Esophagus (tissue), 2 donors: ENCODE measurements at regions not wholly inside any gene's neighbourhood (a gene's known extent, or its start where the extent isn't known, plus 50 kb on each side); places are given as distances from the start of the nearest gene placed in this dataset.
"Not testable (repeated sequence)": the region's sequence is repeated elsewhere in the genome, so short reads cannot be mapped to it uniquely, and the experiment has no call there.

Experiments used
- H3K27ac ChIP-seq, 2 donors: one replicate each; pipeline ENCODE4 v1.5.1; 2013; ENCODE audit warnings: low read depth in 2 of 2, mild to moderate bottlenecking in 2 of 2, inconsistent platforms in 1 of 2, low read length in 1 of 2, moderate library complexity in 1 of 2
- H3K27me3 ChIP-seq, 2 donors: one replicate each; pipeline ENCODE4 v1.6.1; 2013; ENCODE audit warnings: low read length in 2 of 2, control low read depth in 1 of 2, mild to moderate bottlenecking in 1 of 2; ENCODE audit not compliant: insufficient read depth in 2 of 2, control insufficient read depth in 1 of 2
- H3K36me3 ChIP-seq, 2 donors: one replicate each; pipeline ENCODE4 v1.6.1; 2013; ENCODE audit warnings: low read length in 1 of 2; ENCODE audit not compliant: control insufficient read depth in 2 of 2, insufficient read depth in 2 of 2
- H3K4me1 ChIP-seq, 2 donors: one replicate each; pipeline ENCODE4 v1.6.1; 2013; ENCODE audit warnings: low read length in 1 of 2; ENCODE audit not compliant: control insufficient read depth in 2 of 2, insufficient read depth in 2 of 2
- H3K4me3 ChIP-seq, 2 donors: one replicate each; pipeline ENCODE4 v1.5.1; 2013; ENCODE audit warnings: low read length in 2 of 2, mild to moderate bottlenecking in 2 of 2, low read depth in 1 of 2, moderate library complexity in 1 of 2
- H3K9me3 ChIP-seq, 2 donors: one replicate each; pipeline ENCODE4 v1.6.1; 2013; ENCODE audit warnings: mild to moderate bottlenecking in 2 of 2, low read depth in 1 of 2, low read length in 1 of 2, moderate library complexity in 1 of 2; ENCODE audit not compliant: control insufficient read depth in 2 of 2, insufficient read depth in 1 of 2
- WGBS, 2 donors: extraction: QIAGEN DNeasy Blood & Tissue Kit; methylation state at CpG; one replicate each; pipeline ENCODE4 v1.1.7; 2013; 5-methylcytosine and 5-hydroxymethylcytosine counted together
- donor health status: healthy with polysubstance abuse.
- donor health status: Bipolar disorder and iron deficiency.

DNA sequence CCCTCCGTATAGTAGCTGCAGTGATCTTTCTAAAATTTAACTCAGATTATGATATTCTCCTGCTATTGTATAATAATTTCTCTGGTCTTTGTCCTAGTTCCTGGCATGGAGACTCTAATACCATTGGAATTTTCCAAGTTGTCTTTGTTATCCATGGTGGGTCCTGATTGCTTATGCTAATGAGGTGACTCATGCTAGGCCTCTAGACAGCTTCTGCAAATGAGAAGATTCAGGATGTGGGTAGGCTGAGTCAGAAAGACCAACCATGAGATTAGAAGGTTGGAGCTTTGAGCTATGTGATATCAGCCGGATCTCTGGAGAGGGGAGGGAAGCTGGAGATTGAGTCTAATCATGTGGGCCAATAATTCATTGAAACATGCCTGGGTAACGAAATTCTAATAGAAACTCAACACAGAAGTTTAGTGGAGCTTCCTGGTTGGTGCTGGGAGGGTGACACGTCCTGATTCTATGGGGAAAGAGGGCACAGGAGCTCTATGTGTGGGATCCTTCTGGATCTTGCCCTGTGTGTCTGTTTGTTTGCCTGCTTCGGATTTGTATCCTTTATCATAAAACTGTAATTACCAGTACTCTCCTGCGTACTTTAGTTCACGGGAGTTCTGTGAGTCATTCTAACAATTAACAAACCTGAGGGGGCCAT lies 73.2 kb upstream of the CNIH3 start:
- H3K4me3 ChIP-seq: no peak overlapping the region
- 54 to 77% methylated on average over 7 of the region's 7 CpGs for WGBS, 2 donors
- no peaks in the 10 kb centered on the region for H3K9me3 ChIP-seq
- H3K36me3 ChIP-seq: no peaks in the 10 kb centered on the region
- H3K27ac ChIP-seq: no peak overlapping the region
- no peaks in the 10 kb centered on the region for H3K27me3 ChIP-seq
- H3K4me1 ChIP-seq: peaks cover 0 to 2% of the 10 kb centered on the region in 2 donors

DNA sequence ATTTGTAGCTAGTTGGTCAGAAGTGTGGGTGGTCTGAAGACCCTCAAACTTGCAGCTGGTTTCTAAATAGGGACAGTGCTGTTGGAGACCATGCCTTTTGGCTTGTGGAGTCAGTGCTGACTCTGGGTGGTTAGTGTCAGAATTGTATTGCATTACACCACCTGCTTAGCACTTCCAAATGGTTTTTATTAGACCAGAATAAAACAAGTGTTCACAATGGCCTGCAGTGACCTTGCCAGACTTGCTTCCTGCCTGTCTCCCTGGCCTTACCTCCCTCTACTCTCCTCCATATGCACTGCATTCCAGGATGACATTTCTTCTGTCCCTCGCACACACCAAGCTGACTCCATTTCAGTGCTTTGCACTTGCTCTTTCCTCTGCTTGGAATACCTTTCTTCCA lies 72.7 kb upstream of the CNIH3 start:
- WGBS, 2 donors: 99 to 100% methylated on average over 1 of the region's 1 CpG
- Histone ChIP-seq H3K27ac (no peak overlapping the region), H3K36me3 (no peaks in the 10 kb centered on the region), H3K4me3 (no peak overlapping the region), H3K27me3 (no peaks in the 10 kb centered on the region), H3K4me1 (peaks cover 0 to 2% of the 10 kb centered on the region in 2 donors), H3K9me3 (no peaks in the 10 kb centered on the region)

DNA sequence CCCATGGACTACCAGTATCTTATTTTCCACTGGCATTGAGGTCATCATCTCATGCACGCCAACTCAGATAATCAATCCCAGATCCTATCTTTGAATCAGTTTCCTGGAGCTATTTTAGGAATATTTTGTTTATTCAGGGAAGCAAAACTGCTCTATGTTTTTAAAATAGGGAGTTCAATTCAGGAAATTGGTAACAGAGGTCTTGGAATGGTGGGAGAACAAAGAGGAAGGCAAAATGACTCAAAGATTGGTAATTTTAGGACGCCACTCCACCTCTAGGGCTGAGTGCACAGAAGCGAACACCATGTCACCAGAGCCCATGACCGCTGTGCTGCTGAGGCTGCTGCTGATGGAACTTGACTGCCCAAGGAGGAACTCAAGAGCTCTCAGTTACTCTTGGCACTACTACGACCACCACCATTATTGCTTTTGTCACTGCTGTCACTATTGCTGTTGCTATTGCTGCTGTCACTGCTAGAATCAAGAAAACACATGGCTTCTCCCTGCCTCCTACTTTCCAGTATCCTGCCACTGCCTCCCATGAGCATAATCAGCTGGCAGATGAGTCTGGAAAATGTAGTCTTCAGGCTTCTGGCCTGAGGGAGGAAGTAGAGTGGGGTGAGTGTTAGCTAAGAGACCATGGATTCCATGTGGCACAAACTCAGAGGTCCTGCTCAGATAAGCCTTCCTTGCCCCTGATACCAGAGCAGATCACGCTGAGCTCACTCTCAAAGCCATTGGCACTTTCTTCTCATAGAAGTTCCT lies 71.6 kb upstream of the CNIH3 start:
- H3K4me3 ChIP-seq: no peak overlapping the region
- WGBS, 2 donors: 86 to 89% methylated on average over 6 of the region's 6 CpGs
- no peaks in the 10 kb centered on the region for H3K27me3 ChIP-seq
- peaks cover 0 to 2% of the 10 kb centered on the region in 2 donors for H3K4me1 ChIP-seq
- no peaks in the 10 kb centered on the region for H3K9me3 ChIP-seq
- no peaks in the 10 kb centered on the region for H3K36me3 ChIP-seq
- no peak overlapping the region for H3K27ac ChIP-seq

DNA sequence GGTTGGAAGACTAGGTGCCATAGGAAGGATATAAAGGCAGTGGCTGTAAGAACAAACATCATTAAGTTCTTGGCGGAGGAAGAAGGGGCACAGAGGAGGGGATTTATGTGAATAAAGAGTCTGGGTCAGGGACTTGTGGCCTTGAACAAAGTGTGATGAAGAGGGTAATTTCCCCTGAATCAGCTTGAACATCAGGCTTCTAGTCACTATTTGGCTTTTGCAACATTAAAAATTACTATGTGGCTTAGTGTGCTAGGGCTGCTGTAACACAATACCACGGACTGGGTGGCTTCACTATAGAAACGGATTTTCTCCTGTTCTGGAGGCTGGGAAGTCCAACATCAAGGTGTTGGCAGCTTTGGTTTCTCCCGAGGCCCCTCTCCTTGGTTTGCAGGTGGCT lies 70.5 kb upstream of the CNIH3 start:
- H3K27me3 ChIP-seq: no peaks in the 10 kb centered on the region
- WGBS, 2 donors: 82 to 84% methylated on average over 4 of the region's 4 CpGs
- H3K36me3 ChIP-seq: no peaks in the 10 kb centered on the region
- peaks cover 0 to 2% of the 10 kb centered on the region in 2 donors for H3K4me1 ChIP-seq
- H3K4me3 ChIP-seq: no peak overlapping the region
- no peaks in the 10 kb centered on the region for H3K9me3 ChIP-seq
- no peak overlapping the region for H3K27ac ChIP-seq

DNA sequence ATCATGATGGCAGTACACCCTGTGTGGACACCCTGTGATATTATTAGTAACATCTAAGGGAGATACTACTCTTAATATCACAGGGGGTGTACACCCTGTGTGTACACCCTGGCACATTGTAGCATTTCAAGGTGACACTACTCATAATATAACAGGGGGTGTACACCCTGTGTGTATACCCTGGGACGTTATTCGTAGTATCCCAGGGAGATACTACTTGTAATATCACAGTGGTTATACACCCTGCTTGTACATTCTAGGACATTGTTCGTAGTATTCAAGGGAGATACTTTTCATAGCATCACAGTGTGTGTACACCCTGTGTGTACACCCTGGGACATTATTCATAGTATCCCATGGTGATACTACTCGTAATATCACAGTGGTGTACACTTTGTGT lies 67.4 kb upstream of the CNIH3 start:
- H3K4me3 ChIP-seq: no peak overlapping the region
- no peaks in the 10 kb centered on the region for H3K27me3 ChIP-seq
- H3K27ac ChIP-seq: no peak overlapping the region
- H3K4me1 ChIP-seq: peaks cover 0 to 2% of the 10 kb centered on the region in 2 donors
- H3K36me3 ChIP-seq: no peaks in the 10 kb centered on the region
- WGBS, 2 donors: 93 to 94% methylated on average over 4 of the region's 4 CpGs
- H3K9me3 ChIP-seq: no peaks in the 10 kb centered on the region

DNA sequence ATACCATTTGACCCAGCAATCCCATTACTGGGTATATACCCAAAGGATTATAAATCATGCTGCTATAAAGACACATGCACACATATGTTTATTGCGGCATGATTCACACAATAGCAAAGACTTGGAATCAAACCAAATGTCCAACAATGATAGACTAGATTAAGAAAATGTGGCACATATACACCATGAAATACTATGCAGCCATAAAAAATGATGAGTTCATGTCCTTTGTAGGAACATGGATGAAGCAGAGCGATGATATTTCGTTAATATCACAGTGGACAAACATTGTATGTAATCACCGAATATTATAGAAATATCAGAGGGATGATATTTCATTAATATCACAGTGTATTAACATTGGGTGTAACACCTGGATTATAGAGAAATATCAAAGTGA lies 64.9 kb upstream of the CNIH3 start:
- whole genome bisulfite sequencing, 2 donors: 95 to 96% methylated on average over 4 of the region's 4 CpGs
- not testable (repeated sequence) for H3K9me3 ChIP-seq, H3K36me3 ChIP-seq, H3K4me1 ChIP-seq, H3K27me3 ChIP-seq, H3K27ac ChIP-seq, H3K4me3 ChIP-seq

DNA sequence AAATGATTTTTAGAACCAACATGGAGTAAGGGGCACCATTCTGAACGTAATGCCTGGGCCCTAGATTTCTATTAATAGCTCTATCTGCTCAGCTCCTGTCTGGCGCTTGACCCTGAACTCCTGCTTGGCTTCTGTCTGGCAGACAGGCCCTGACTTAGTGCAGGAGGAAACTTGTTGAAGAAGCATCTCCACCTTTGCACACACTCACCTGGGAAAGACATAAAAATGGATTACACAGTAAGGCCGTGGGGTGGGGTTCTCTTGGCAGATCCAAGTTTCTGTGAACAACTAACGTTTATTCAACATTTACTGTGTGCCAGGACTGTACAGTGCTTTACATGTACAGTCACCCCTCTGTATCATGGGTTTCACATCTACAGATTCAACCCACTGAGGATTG lies 62.1 kb upstream of the CNIH3 start:
- H3K27ac ChIP-seq: no peak overlapping the region
- H3K4me3 ChIP-seq: no peak overlapping the region
- no peaks in the 10 kb centered on the region for H3K9me3 ChIP-seq
- H3K36me3 ChIP-seq: no peaks in the 10 kb centered on the region
- H3K4me1 ChIP-seq: no peaks in the 10 kb centered on the region
- 43 to 52% methylated on average over 4 of the region's 4 CpGs for WGBS, 2 donors
- no peaks in the 10 kb centered on the region for H3K27me3 ChIP-seq

DNA sequence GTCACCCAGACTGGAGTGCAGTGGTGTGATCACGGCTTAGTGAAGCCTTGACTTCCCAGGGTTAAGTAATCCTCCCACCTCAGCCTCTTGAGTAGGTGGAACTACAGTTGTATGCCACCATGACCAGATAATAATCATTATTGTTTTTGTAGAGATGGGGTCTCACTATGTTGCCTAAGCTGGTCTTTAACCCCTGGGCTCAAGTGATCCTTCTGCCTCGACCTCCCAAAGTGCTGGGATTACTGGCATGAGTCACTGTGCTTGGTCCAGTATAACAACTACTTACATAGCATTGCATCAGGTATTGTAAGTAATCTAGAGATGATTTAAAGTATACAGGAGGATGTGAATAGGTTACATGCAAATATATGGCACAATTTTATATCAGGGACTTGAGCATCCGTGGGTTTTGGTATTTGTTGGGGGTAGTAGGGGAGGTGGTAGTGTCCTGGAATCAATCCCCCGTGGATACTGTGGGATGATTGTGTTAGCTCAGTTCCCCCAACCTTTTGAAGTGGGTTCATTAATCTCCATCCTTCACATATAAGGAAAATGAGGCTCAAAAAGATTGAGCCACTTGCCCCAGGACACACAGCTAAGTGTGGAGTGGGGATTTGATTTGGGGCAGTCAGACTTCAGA lies 61.4 kb upstream of the CNIH3 start:
- no peaks in the 10 kb centered on the region for H3K9me3 ChIP-seq

DNA sequence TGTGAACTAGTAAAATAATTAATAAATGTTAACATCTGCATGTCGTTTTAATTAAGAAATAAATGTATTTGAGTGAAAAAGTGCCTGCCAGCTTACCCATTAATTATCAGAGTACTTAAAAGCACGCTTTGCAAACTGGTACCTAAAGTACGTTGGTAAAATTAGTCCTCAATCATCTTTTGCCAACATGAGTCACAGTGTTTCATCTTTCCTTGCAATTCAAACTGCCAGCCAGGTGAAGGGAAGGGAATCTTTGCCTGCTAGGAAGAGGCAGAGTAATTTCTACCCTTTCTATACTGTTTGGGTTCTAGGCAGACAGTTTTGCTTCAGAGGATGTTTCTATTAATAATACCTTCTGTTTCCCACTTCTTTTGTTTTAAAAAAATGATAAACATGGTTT lies 57.2 kb upstream of the CNIH3 start:
- no peaks in the 10 kb centered on the region for H3K36me3 ChIP-seq
- no peaks in the 10 kb centered on the region for H3K27me3 ChIP-seq
- H3K4me3 ChIP-seq: no peak overlapping the region
- H3K27ac ChIP-seq: no peak overlapping the region
- no peaks in the 10 kb centered on the region for H3K4me1 ChIP-seq
- WGBS, 2 donors: 34 to 56% methylated on average over 3 of the region's 3 CpGs
- H3K9me3 ChIP-seq: no peaks in the 10 kb centered on the region

More for the DNA sequence above, 61.4 kb upstream of the CNIH3 start:
- 71 to 74% methylated on average over 4 of the region's 4 CpGs for WGBS, 2 donors
- H3K36me3 ChIP-seq: no peaks in the 10 kb centered on the region
- H3K4me3 ChIP-seq: no peak overlapping the region
- H3K27ac ChIP-seq: no peak overlapping the region
- no peaks in the 10 kb centered on the region for H3K27me3 ChIP-seq
- no peaks in the 10 kb centered on the region for H3K4me1 ChIP-seq
